Activated T-helper 1 cell treated with anti-CD3 and anti-CD28 coated beads, Interleukin-12 subunit alpha, Interleukin-12 subunit beta, Interleukin-2, Interleukin-4 antibody, amounts not matched to agents 30 ng/mL and 10 ng/mL and 1 ng/mL, durations not matched to agents 14 hours and 24 hours and 36 hours (primary cell): ENCODE measurements at regions not wholly inside any gene's neighbourhood (a gene's known extent, or its start where the extent isn't known, plus 50 kb on each side); places are given as distances from the start of the nearest gene placed in this dataset.
A peak's percentile ranks its signal among the peaks of the same experiment; 100 is the strongest.

Experiments
- DNase-seq: peaks from one replicate; pipeline ENCODE4 v3.0.0; 2021; ENCODE audit warnings: low spot score
- H3K27ac Mint-ChIP-seq: one replicate; pipeline ENCODE4 v1.8.0; 2021; ENCODE audit warnings: mild to moderate bottlenecking, mixed read lengths
- H3K27me3 Mint-ChIP-seq: one replicate; pipeline ENCODE4 v1.8.0; 2022; ENCODE audit warnings: mild to moderate bottlenecking, moderate library complexity, mixed read lengths; ENCODE audit not compliant: insufficient read depth
- H3K36me3 Mint-ChIP-seq: one replicate; pipeline ENCODE4 v1.8.0; 2021; ENCODE audit warnings: low read depth, mixed read lengths
- H3K4me1 Mint-ChIP-seq: one replicate; pipeline ENCODE4 v1.8.0; 2021; ENCODE audit warnings: low read depth, mixed read lengths
- H3K4me3 Mint-ChIP-seq: one replicate; pipeline ENCODE4 v1.8.0; 2021; ENCODE audit warnings: mild to moderate bottlenecking, moderate library complexity, mixed read lengths
- H3K9me3 Mint-ChIP-seq: one replicate; pipeline ENCODE4 v1.8.0; 2021; ENCODE audit warnings: mixed read lengths
- intact Hi-C: fragments of 100-400 bp; cut with micrococcal nuclease; formaldehyde crosslinking; loops from one replicate; pipeline ENCODE4 v1.15.1; 2024

DNA sequence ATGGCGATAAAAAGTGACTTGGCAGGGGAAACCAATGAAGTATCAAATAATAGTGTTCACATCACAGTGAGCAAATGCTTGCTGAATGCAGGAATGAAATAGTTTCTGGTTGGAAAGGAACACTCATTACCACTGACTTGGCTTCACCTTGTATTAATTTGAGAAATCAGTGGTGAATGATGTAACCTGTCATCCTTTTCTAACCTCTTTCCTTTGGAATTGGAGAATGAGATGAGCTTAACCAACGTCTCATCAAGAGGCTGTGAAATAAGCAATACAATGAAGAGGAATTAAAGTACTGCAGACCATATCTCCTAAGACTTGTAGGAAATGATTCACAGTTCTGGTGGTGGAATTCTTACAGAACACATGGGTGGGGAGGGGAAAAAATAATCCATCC is 192.2 kb downstream of the DMAC1 start:
- intact Hi-C loops = no loop called here
- no peak overlapping the region for H3K4me3 Mint-ChIP-seq
- no peaks in the 10 kb centered on the region for H3K36me3 Mint-ChIP-seq
- no peaks in the 10 kb centered on the region for H3K9me3 Mint-ChIP-seq
- no peak for DNase-seq
- no peaks in the 10 kb centered on the region for H3K4me1 Mint-ChIP-seq
- no peak overlapping the region for H3K27ac Mint-ChIP-seq
- peaks cover 8% of the 10 kb centered on the region for H3K27me3 Mint-ChIP-seq

DNA sequence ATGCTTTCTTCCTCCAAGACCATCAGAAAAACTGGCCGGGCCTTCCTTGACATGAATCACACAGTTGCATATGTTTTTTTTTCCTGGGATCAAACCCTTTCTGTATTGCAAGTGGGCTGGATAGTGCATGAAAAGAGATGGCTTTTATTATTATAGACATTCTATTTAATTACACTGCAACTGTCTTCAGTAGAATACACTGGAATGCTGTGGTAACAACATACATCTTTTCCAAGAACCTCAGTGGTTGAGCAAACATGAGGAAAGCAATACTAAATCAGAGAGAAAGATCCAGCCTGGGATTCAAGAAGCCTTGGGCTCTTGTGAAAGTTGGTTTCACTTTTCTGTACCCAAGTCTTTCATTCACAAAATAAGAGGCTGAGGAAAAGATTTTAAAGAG is 193.0 kb downstream of the DMAC1 start:
- no peaks in the 10 kb centered on the region for H3K9me3 Mint-ChIP-seq
- H3K4me1 Mint-ChIP-seq = no peaks in the 10 kb centered on the region

DNA sequence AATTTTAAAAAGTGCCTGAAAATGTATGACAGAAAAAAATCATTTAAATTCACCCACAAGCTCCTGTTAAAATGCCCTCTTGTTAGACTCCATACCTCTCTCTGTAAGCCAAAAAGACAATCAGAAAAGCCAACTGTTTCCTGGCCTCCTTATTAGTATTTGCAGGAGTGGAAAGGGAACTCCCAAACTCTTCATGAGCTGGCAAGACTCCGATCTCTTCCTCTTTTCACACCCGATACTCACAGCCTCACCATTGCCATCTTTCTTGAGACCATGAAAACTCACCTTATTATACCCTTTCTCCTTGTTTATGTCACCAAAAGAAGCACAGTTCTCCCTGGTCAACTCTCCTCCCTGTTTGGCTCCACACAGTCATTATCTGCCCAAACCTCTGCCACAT is 197.8 kb downstream of the DMAC1 start:
- no peak for DNase-seq
- no peaks in the 10 kb centered on the region for H3K9me3 Mint-ChIP-seq
- H3K27me3 Mint-ChIP-seq = peaks cover 7% of the 10 kb centered on the region
- no peak overlapping the region for H3K4me3 Mint-ChIP-seq
- intact Hi-C loops = no loop called here
- no peaks in the 10 kb centered on the region for H3K4me1 Mint-ChIP-seq
- no peak overlapping the region for H3K27ac Mint-ChIP-seq
- no peaks in the 10 kb centered on the region for H3K36me3 Mint-ChIP-seq

More for the DNA sequence above, 193.0 kb downstream of the DMAC1 start:
- Mint-ChIP-seq H3K36me3 (no peaks in the 10 kb centered on the region), H3K4me3 (no peak overlapping the region), H3K27ac (no peak overlapping the region), H3K27me3 (peaks cover 11% of the 10 kb centered on the region)
- DNase-seq = no peak
- intact Hi-C loops = no loop called here

DNA sequence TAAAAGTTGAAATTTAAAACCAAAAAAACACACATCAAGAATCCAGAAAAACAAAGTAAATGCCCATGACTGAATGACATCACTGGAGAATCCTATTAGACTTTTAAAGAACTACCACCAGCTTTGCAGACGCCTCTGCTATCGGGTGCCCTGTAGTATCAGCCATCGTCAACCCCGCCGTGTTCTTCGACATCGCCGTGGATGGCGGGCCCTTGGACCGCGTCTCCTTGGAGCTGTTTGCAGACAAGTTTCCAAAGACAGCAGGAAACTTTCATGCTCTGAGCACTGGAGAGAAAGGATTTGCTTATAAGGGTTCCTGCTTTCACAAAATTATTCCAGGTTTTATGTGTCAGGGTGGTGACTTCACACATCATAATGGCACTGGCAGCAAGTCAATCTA is 201.9 kb downstream of the DMAC1 start:
- no peak for DNase-seq
- Mint-ChIP-seq H3K36me3 (no peaks in the 10 kb centered on the region), H3K4me1 (no peaks in the 10 kb centered on the region), H3K9me3 (peaks cover 14% of the 10 kb centered on the region), H3K27ac (no peak overlapping the region), H3K27me3 (peaks cover 12% of the 10 kb centered on the region), H3K4me3 (no peak overlapping the region)
- intact Hi-C loops = no loop called here

DNA sequence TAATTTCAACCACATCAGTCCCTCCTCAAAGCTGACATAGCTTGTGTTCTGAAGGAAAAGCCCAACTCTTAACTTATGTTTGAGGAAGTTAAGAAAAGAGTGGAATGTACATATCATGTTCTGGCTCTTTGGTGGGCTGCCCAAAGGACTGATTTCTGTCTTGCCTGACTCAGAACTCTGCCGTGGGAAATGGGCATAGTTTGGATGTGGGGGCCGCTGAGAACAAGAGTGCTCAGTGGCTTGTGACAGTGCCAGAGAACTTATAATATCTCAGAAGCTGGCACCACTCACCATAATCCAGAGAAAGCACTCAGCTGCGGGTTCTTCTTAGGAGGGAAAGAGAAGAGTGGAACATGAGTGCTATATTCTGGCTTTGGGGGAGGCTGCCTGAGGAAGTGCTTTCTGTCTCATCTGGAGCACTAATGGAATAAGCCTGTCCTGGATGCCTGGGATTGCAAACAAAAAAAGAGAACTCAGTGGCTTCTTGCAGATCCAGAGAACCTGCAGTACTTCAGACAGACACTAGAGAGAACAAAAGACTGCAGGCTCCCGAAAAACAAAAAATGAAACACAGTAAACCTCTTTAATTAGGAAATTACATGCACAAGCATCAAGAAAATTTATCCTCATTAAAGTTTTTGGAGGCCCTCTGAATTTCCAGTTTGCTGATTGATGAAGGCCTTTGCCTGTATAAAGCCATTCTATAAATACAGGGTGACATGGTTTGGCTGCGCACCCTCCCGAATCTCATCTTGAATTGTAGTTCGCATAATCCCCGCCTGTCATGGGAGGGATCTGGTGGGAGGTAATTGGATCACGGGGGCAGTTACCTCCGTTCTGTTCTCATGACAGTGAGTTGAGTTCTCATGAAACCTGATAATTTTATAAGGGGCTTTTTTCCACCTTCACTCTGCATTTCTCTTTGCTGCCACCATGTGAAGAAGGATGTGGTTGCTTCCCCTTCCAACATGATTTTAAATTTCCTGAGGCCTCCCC is 207.0 kb downstream of the DMAC1 start:
- H3K36me3 Mint-ChIP-seq = no peaks in the 10 kb centered on the region
- H3K27ac Mint-ChIP-seq = no peak overlapping the region
- intact Hi-C loops = no loop called here

DNA sequence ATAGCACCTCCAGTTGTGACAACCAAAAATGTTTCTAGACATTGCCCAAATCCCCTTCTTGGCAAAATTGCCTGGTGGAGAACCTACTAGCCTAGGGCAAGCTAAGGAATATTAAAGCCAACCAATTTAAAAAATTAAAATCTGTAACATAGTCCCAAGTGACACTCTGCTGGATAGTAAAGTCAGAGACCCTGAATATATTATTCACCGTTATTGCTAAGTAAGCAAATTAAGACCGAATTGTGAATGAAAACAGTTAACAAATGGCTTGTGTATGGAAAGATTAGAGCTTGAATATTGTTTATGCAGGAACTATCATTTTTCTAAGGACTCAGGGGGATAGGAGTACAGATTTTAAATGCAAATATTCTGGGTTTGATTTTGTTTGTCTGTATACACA is 208.1 kb downstream of the DMAC1 start:
- H3K9me3 Mint-ChIP-seq = peaks cover 14% of the 10 kb centered on the region
- DNase-seq = no peak
- no peak overlapping the region for H3K27ac Mint-ChIP-seq
- H3K4me3 Mint-ChIP-seq = no peak overlapping the region
- intact Hi-C loops = no loop called here
- H3K27me3 Mint-ChIP-seq = peaks cover 6% of the 10 kb centered on the region
- H3K4me1 Mint-ChIP-seq = no peaks in the 10 kb centered on the region
- H3K36me3 Mint-ChIP-seq = no peaks in the 10 kb centered on the region

More for the DNA sequence above, 207.0 kb downstream of the DMAC1 start:
- peaks cover 14% of the 10 kb centered on the region for H3K9me3 Mint-ChIP-seq
- H3K27me3 Mint-ChIP-seq = peaks cover 5% of the 10 kb centered on the region
- H3K4me1 Mint-ChIP-seq = no peaks in the 10 kb centered on the region
- H3K4me3 Mint-ChIP-seq = no peak overlapping the region
- DNase-seq = no peak

DNA sequence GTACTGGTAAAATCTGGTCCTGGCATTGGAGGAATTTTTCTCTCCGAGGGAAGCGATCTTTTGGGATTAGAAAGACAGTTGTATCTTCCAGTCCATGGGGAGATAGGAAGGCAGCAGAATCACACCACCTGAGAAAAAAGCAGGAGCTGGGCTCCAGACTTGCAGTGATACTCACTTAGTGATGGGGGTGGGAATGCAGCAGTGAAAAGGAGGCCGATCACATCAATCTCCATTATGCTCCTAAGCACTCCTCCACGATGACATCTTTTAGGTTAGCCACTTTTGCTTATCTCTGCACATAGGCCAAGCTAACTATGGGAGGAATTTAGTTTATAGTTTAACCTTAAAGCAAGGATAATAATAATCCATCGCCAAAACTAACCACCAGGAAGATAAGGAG is 219.0 kb downstream of the DMAC1 start:
- Mint-ChIP-seq H3K36me3 (no peaks in the 10 kb centered on the region), H3K27ac (no peak overlapping the region), H3K4me1 (no peaks in the 10 kb centered on the region), H3K27me3 (peaks cover 9% of the 10 kb centered on the region), H3K9me3 (no peaks in the 10 kb centered on the region), H3K4me3 (no peak overlapping the region)
- DNase-seq = no peak
- intact Hi-C loops = no loop called here

DNA sequence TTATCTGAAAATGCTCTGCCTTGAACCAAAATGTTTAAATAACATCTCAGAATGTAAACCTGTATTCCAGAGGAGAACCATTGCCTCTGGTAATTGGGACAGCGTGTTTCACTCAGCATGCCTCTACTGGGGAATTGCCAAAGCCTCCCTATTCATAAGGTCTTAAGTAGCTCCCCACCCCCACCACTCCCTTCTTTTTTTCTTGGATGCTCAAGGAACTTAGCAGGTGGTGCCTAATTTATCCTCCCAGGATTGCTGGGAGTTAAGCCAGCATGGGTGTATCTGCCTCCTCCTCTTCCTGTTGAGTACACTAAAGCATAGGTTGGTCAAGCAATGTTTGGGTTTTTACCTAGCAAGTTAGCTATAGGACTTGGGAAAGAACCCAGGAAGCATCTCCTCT is 220.2 kb downstream of the DMAC1 start:
- Mint-ChIP-seq H3K4me3 (no peak overlapping the region), H3K9me3 (no peaks in the 10 kb centered on the region), H3K36me3 (no peaks in the 10 kb centered on the region), H3K27ac (no peak overlapping the region), H3K27me3 (peaks cover 13% of the 10 kb centered on the region), H3K4me1 (no peaks in the 10 kb centered on the region)
- no peak for DNase-seq
- intact Hi-C loops = no loop called here

DNA sequence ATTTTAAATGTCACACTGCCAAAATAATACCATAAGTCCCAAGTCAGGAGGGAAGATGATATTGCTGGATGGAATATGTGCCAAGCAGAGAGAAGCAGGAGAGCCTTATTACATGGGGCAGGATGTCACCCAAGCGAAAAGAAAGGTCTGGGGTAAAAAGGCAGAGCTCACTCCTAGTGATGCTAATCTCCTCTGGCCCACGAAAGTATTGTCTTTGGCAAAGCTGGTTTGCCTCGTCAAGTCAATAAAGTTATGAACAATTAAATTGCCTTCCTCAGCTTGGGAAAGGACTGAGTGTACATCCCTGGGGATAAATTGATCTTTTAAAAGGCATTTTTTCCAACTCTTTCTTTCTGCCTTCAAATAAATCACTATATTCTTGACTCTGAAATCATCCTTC is 220.6 kb downstream of the DMAC1 start:
- DNase-seq = no peak
- intact Hi-C loops = no loop called here
- no peak overlapping the region for H3K27ac Mint-ChIP-seq
- no peaks in the 10 kb centered on the region for H3K36me3 Mint-ChIP-seq
- H3K27me3 Mint-ChIP-seq = peaks cover 13% of the 10 kb centered on the region
- no peak overlapping the region for H3K4me3 Mint-ChIP-seq
- H3K4me1 Mint-ChIP-seq = no peaks in the 10 kb centered on the region
- no peaks in the 10 kb centered on the region for H3K9me3 Mint-ChIP-seq

DNA sequence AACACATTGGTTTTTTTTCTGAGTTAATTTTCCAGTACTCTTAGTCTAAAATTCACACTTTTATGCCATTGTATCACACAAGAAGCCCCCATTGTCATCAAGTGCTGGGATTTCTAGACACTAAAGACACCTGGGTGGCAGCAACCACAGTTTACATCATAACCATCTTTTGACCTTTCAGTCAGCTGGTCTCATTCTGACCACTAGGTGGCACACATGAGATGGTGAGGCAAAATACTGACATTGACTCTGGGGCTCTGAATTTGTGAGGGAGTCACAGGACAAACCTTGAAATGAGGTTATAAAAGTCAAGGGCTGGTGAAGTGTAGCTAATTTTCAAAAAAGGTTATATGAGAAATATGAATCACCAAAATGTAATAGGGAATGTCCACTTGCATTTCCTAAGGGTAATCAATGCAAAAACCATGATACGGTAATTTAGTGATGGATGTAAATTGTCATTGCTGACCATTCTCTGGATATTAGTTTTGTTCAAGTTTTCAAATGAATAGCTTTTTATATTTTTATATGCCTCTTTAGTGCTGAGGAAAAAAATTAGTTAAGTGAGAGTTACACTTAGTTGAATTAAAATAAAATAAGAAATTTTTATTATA is 229.4 kb downstream of the DMAC1 start:
- H3K9me3 Mint-ChIP-seq = no peaks in the 10 kb centered on the region
- DNase-seq = peak; percentile 45
- H3K27ac Mint-ChIP-seq = no peak overlapping the region
- no peaks in the 10 kb centered on the region for H3K4me1 Mint-ChIP-seq
- peaks cover 25% of the 10 kb centered on the region for H3K27me3 Mint-ChIP-seq
- H3K4me3 Mint-ChIP-seq = no peak overlapping the region
- no peaks in the 10 kb centered on the region for H3K36me3 Mint-ChIP-seq
- intact Hi-C loops = loop anchor here (2.0 to 5.0 kb wide), 2 partner anchors 89 to 1327 kb away; no protein-coding TSS in a partner anchor

DNA sequence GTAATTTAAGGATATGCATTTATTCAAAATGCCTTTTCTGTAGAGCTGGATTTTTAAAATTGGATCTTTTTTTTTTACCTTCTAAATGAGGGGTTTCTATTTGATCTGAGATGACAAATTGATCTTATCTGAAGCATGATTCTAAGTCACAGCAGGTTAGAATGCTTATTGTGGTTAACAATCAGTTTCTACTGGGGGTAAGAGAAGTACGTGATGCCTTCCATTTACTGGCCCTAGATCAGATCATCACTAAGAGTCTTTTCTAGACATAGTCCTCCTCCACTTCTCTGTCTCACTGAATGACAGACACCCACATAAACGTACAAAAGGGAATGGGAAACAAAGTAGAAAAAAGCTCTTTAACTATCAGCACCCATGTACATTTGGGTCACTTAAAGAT is 231.9 kb downstream of the DMAC1 start:
- Mint-ChIP-seq H3K27ac (no peak overlapping the region), H3K36me3 (no peaks in the 10 kb centered on the region), H3K4me1 (no peaks in the 10 kb centered on the region), H3K27me3 (peaks cover 28% of the 10 kb centered on the region), H3K9me3 (no peaks in the 10 kb centered on the region), H3K4me3 (no peak overlapping the region)
- no peak for DNase-seq
- intact Hi-C loops = loop anchor here (10.0 kb wide), 1 partner anchor 617 kb away; no protein-coding TSS in a partner anchor

DNA sequence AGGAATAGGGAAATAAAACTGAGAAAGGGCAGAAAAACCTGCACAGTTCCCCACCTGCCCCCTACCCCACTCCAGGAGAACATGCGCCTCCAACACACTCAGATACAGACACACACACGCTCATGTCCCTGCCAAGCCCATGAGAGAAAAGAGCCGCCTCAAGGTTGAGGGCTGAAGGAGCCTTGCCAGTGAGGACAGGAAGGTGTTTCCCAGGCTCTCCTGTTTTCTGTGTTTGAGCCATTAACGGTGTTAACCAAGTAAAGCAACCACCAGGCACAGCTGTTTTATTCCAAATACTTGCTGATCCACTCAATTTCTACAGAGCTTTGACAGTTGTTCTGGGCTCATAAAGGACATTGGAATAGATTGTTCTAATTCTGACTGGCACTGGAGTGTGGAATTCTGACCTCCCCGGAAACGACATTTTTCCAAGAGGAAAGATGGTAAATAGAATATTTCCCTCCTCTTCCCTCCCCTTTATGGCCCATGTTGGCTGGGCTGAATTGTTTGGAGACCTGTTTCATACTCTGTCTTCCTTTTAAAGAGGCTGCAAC is 238.0 kb downstream of the DMAC1 start:
- Mint-ChIP-seq H3K27me3 (peaks cover 14% of the 10 kb centered on the region), H3K9me3 (no peaks in the 10 kb centered on the region), H3K4me3 (no peak overlapping the region), H3K4me1 (no peaks in the 10 kb centered on the region), H3K27ac (no peak overlapping the region), H3K36me3 (no peaks in the 10 kb centered on the region)
- intact Hi-C loops = loop anchor here (10.0 kb wide), 1 partner anchor 623 kb away; no protein-coding TSS in a partner anchor
- DNase-seq = no peak
